Mammary epithelial cell (primary cell): ENCODE measurements at regions not wholly inside any gene's neighbourhood (a gene's known extent, or its start where the extent isn't known, plus 50 kb on each side); places are given as distances from the start of the nearest gene placed in this dataset.

ENCODE experiments used
- CTCF ChIP-seq, 2 donors: IDR thresholded peaks in 1 of 2; conservative IDR thresholded peaks in 1 of 2; 2 replicates each; pipeline ENCODE4 v1.5.1; 2011 to 2012; ENCODE audit warnings: inconsistent platforms in 2 of 2, low read length in 2 of 2, mild to moderate bottlenecking in 2 of 2, control low read depth in 1 of 2, low read depth in 1 of 2; ENCODE audit not compliant: insufficient read depth in 1 of 2; ENCODE audit errors: extremely low read depth in 1 of 2
- EZH2 ChIP-seq: IDR thresholded peaks from 2 replicates; pipeline ENCODE4 v1.6.1; 2012; ENCODE audit warnings: low read length, inconsistent platforms, borderline replicate concordance

DNA sequence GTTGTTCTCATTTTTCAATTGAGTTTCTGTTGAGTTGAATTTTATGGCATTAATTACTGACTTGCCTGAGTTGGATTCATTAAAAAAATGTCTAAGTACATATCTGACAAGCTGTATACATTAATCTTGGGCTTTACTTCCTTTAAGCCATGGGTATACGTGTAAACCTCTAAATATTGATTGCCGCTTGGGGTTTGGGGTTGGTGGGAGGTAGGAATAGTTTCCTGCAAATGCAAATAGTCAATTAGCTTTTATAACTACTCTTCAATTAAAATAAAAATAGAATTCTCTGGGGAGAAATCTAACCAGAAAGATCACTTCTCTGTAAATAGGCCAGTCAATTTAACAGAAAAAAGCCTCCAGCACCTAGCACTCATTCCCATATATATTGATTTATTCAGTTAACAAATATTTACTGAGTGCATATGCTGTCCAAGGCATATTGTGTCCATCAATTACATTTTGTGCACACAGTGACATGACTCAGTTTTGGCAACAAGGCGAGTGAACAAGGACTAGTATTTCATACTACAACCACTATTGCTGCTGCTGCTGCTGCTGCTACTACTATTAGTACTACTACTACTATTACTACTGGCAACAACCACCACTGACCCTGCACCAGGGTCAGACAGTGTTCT lies 306.8 kb downstream of the RFC3 start:
- no peak for TF ChIP-seq CTCF (conservative IDR thresholded peaks at IDR 0.05 in 1 of 2, IDR thresholded peaks at IDR 0.05 in 1 of 2; ENCODE audit: extremely low read depth in 1 of 2, insufficient read depth in 1 of 2, low read depth in 1 of 2, low read length in 2 of 2)
- TF ChIP-seq EZH2 = no peak
